GM10266 (cell line): ENCODE measurements at regions not wholly inside any gene's neighbourhood (a gene's known extent, or its start where the extent isn't known, plus 50 kb on each side); places are given as distances from the start of the nearest gene placed in this dataset.

ENCODE experiments used
- DNase-seq: peaks from one replicate; pipeline ENCODE4 v3.0.0; 2012; ENCODE audit errors: extremely low spot score
- TF ChIP-seq, protein P1 (sequence below): IDR thresholded peaks from 2 replicates; pipeline ENCODE4 v1.5.1; 2012; ENCODE audit warnings: mild to moderate bottlenecking, low read depth; ENCODE audit not compliant: control insufficient read depth, insufficient read depth; ENCODE audit errors: missing control alignments

DNA sequence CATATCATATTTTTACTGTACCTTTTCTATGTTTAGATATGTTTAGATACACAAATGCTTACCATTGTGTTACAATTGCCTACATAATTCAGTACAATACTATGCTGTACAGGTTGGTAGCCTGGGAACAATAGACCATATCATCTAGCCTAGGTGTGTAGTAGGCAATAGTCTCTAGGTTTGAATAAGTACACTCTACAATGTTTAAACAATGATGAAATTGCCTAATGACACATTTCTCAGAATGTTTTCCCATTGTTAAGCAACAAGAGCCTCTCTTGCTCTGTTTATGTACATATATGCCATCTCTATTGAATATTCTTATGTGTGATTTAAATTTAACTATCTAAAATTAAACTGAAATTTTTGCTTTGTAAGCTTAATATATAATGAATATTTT lies 209.6 kb upstream of the ST8SIA4 start:
- TF ChIP-seq, protein P1, sequence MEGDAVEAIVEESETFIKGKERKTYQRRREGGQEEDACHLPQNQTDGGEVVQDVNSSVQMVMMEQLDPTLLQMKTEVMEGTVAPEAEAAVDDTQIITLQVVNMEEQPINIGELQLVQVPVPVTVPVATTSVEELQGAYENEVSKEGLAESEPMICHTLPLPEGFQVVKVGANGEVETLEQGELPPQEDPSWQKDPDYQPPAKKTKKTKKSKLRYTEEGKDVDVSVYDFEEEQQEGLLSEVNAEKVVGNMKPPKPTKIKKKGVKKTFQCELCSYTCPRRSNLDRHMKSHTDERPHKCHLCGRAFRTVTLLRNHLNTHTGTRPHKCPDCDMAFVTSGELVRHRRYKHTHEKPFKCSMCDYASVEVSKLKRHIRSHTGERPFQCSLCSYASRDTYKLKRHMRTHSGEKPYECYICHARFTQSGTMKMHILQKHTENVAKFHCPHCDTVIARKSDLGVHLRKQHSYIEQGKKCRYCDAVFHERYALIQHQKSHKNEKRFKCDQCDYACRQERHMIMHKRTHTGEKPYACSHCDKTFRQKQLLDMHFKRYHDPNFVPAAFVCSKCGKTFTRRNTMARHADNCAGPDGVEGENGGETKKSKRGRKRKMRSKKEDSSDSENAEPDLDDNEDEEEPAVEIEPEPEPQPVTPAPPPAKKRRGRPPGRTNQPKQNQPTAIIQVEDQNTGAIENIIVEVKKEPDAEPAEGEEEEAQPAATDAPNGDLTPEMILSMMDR: no peak
- DNase-seq: no peak

DNA sequence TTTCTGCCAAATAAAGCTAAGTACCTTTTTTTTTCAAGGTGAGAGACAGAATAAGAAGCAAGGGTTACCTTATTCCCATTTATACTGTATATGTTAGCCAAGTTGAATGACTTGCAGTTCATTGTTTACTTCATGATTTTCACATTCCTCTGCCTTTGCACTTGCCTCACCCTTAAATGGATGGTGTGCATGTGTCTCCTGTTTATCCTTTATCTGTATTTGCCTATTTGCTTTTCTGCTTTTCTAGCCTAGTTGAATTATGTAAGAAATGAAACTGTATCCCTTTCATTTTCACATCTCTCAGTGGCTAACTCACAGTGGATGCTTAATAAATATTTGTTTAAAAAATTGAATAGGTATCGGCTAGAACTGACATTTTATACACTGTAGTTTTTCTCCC lies 200.8 kb upstream of the ST8SIA4 start:
- TF ChIP-seq, protein P1: no peak
- DNase-seq: no peak

DNA sequence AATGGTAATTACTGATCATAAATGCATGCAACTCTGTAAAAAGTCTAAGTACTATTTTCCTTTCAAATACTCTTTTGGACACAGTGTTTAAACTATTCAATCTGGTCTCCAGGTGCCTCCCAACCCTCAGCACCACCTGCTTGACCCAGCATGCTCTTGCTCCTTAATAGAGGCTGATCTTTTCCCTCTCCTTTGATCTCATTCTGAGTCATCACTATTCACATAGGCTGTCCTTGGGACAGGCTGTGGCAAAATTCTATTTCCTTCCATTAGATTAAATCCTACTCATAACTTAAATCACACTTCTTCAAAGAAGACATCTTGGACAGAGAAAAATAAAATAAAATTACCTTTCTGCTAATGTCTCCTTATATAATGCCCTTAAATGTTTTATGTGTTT lies 199.4 kb upstream of the ST8SIA4 start:
- TF ChIP-seq, protein P1: no peak
- no peak for DNase-seq

DNA sequence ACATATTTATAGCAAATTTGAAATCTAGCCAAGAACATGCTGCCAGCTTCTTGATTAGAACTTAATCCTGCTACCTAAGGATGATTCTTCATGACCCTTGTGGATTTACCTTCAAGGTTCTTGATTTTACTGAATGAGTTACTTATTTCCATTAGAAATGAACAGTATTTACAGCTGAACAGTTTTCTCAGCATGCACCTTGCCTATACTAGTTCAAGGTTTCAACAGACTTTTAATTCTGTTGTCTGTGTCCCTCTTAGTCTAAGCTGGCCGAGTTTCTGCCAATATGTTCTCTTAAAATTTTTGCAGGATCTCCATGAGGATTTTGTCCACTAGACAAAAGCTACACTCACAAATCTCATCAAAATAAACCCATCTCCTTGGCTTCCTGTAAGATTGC lies 188.8 kb upstream of the ST8SIA4 start:
- no peak for DNase-seq
- TF ChIP-seq, protein P1: no peak

DNA sequence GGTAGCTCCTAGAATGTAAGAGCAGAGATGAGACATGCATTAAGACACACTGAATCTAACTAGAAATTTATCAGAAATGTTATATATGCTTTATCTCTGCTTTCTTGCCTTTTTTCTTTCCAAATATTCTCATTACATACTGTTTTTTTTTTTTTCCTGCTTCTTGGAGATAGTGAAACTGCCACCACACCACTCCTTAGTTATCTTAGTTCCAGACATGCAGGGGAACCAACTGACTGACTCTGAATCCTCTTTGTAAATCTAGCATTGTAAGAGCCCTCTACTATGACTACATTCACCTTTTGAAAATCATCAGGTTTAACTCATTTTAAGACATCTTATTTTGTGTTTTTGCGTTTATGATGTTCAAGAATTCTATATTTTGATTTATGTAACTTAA lies 181.3 kb upstream of the ST8SIA4 start:
- DNase-seq: no peak
- TF ChIP-seq, protein P1: no peak

DNA sequence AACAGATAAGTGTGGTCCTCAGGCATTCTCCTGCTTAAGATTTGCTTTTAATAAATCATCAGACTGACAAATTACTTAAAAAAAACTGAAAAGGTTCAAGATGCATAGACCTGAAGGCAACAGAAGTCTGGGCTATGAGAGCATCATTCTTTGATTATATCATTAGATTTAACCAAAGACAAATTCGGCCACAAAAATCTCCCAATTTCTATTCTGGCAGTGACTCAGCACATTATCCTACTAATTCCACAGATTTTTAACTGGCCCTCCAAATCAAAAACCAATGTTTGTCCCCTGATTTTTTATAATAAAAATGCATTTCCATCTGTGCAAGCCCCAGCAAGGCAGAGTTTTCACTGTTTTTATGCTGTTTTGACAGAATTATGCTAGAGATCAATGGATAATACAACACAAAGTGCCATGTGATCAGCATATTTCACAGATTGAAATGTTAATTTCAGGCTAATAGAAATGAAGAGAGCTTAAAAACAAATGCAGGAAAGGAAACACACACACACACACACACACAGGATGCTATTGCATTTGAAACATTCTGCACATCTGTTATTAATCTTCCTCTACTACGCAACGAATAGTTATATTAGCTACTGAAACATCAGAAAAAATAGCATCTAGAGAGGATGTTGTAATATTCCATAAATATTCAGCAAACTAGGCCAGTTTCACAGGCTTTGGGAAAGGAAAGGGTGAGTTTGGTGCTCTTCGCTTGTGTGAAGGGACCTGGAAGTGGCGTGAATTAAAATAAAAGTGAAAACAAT lies 177.6 kb upstream of the ST8SIA4 start:
- TF ChIP-seq, protein P1: no peak
- no peak for DNase-seq

DNA sequence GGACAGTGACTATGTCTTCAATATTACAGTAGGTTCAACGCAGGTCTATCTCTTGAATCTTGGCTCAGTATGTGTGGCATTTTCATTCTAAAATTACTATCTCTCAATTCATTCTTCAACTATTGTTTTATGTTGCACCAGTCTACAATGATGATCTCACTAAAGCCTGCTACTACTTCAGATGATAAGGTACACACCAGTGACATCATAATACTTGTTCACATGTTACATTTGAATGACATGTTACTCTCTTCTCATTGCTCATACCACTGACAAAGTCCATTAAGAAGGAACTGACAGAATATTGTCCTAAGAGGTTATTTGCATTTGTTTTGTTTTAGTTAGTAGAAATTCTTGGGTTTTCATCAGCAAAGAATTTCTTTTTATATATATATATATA lies 165.2 kb upstream of the ST8SIA4 start:
- no peak for DNase-seq
- TF ChIP-seq, protein P1: no peak
